ENCODE measurements at regions not wholly inside any gene's neighbourhood (a gene's known extent, or its start where the extent isn't known, plus 50 kb on each side); places are given as distances from the start of the nearest gene placed in this dataset.

- Histone ChIP-seq H3K4me3 (no peak overlapping the region), H3K4me1 (ENCODE audit: low read depth) (no peaks in the 10 kb centered on the region), H3K27me3 (no peaks in the 10 kb centered on the region), H3K36me3 (no peaks in the 10 kb centered on the region), H3K27ac (no peak overlapping the region), H3K9me3 (ENCODE audit: low read depth) (no peaks in the 10 kb centered on the region)
- no peak for DNase-seq (ENCODE audit: low read depth in 1 of 2, low spot score in 1 of 2)
- no peak for TF ChIP-seq CTCF (IDR thresholded peaks at IDR 0.05; ENCODE audit: low read depth, low read length)
Measured at GRCh38 chr15:66897416-66897815, 168.0 kb upstream of the SMAD3 start.

- H3K27ac ChIP-seq, result no peak overlapping the region
- no peaks in the 10 kb centered on the region for H3K36me3 ChIP-seq
- H3K4me1 ChIP-seq (ENCODE audit: low read depth), result no peaks in the 10 kb centered on the region
- no peak for TF ChIP-seq CTCF (IDR thresholded peaks at IDR 0.05; ENCODE audit: low read depth, low read length)
- no peaks in the 10 kb centered on the region for H3K27me3 ChIP-seq
- H3K9me3 ChIP-seq (ENCODE audit: low read depth), result no peaks in the 10 kb centered on the region
- no peak for DNase-seq (ENCODE audit: low read depth in 1 of 2, low spot score in 1 of 2)
- no peak overlapping the region for H3K4me3 ChIP-seq
Measured at GRCh38 chr15:66897971-66898370, 167.4 kb upstream of the SMAD3 start.

- Histone ChIP-seq H3K27ac (no peak overlapping the region), H3K9me3 (ENCODE audit: low read depth) (no peaks in the 10 kb centered on the region), H3K36me3 (no peaks in the 10 kb centered on the region), H3K27me3 (no peaks in the 10 kb centered on the region), H3K4me1 (ENCODE audit: low read depth) (peaks cover under 1% of the 10 kb centered on the region), H3K4me3 (no peak overlapping the region)
- no peak for DNase-seq (ENCODE audit: low read depth in 1 of 2, low spot score in 1 of 2)
- TF ChIP-seq CTCF (IDR thresholded peaks at IDR 0.05; ENCODE audit: low read depth, low read length), result no peak
Measured at GRCh38 chr15:66898656-66899386, 166.6 kb upstream of the SMAD3 start.

- no peaks in the 10 kb centered on the region for H3K9me3 ChIP-seq (ENCODE audit: low read depth)
- no peak overlapping the region for H3K4me3 ChIP-seq
- no peaks in the 10 kb centered on the region for H3K27me3 ChIP-seq
- no peak for TF ChIP-seq CTCF (IDR thresholded peaks at IDR 0.05; ENCODE audit: low read depth, low read length)
- peaks cover 7% of the 10 kb centered on the region for H3K4me1 ChIP-seq (ENCODE audit: low read depth)
- no peaks in the 10 kb centered on the region for H3K36me3 ChIP-seq
- H3K27ac ChIP-seq, result no peak overlapping the region
- DNase-seq (ENCODE audit: low read depth in 1 of 2, low spot score in 1 of 2), result no peak
Measured at GRCh38 chr15:66899555-66900350, 165.6 kb upstream of the SMAD3 start.

- Histone ChIP-seq H3K4me1 (ENCODE audit: low read depth) (peaks cover 7% of the 10 kb centered on the region), H3K27ac (no peak overlapping the region), H3K36me3 (no peaks in the 10 kb centered on the region), H3K9me3 (ENCODE audit: low read depth) (no peaks in the 10 kb centered on the region), H3K4me3 (no peak overlapping the region), H3K27me3 (no peaks in the 10 kb centered on the region)
- no peak for DNase-seq (ENCODE audit: low read depth in 1 of 2, low spot score in 1 of 2)
- TF ChIP-seq CTCF (IDR thresholded peaks at IDR 0.05; ENCODE audit: low read depth, low read length), result no peak
Measured at GRCh38 chr15:66900586-66901310, 164.7 kb upstream of the SMAD3 start.
